ENCODE measurements at regions not wholly inside any gene's neighbourhood (a gene's known extent, or its start where the extent isn't known, plus 50 kb on each side); places are given as distances from the start of the nearest gene placed in this dataset.
"Not testable (repeated sequence)": the region's sequence is repeated elsewhere in the genome, so short reads cannot be mapped to it uniquely, and the experiment has no call there.

- DNase-seq (ENCODE audit: low read depth in 1 of 2, low spot score in 1 of 2) = no peak
- H3K36me3 ChIP-seq = no peaks in the 10 kb centered on the region
- H3K9me3 ChIP-seq (ENCODE audit: low read depth) = no peaks in the 10 kb centered on the region
- no peaks in the 10 kb centered on the region for H3K4me1 ChIP-seq (ENCODE audit: low read depth)
- no peak overlapping the region for H3K4me3 ChIP-seq
- no peak for TF ChIP-seq CTCF (IDR thresholded peaks at IDR 0.05; ENCODE audit: low read depth, low read length)
- no peak overlapping the region for H3K27ac ChIP-seq
- H3K27me3 ChIP-seq = no peaks in the 10 kb centered on the region
These were observed 519.1 kb downstream of the RNF144A start for GRCh38 chr2:7436096-7436906.

DNA sequence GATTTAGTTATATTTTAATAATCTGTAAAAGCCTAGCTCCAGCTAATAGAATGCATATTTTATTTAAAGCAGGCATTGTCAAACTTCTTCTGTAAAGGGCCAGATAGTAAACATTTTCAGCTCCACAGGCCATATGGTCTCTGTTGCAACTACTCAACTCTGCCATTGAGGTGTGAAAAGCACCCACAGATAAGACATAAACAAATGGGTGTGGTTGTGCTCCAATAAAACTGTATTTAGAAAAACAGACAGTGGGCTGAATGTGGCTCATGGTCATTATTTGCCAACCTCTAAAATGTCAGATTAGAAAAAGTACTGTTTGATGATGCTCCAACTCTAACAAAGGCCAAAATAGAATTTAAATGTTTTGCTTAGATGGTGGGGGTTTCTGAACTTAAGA is 519.9 kb downstream of the RNF144A start:
- Histone ChIP-seq H3K36me3 (no peaks in the 10 kb centered on the region), H3K4me3 (no peak overlapping the region), H3K27ac (no peak overlapping the region), H3K27me3 (no peaks in the 10 kb centered on the region), H3K9me3 (ENCODE audit: low read depth) (no peaks in the 10 kb centered on the region), H3K4me1 (ENCODE audit: low read depth) (no peaks in the 10 kb centered on the region)
- DNase-seq (ENCODE audit: low read depth in 1 of 2, low spot score in 1 of 2) = no peak
- TF ChIP-seq CTCF (IDR thresholded peaks at IDR 0.05; ENCODE audit: low read depth, low read length) = no peak

GRCh38 chr2:7437716-7438632 is 520.8 kb downstream of the RNF144A start:
- DNase-seq (ENCODE audit: low read depth in 1 of 2, low spot score in 1 of 2) = no peak
- Histone ChIP-seq H3K27me3 (no peaks in the 10 kb centered on the region), H3K9me3 (ENCODE audit: low read depth) (no peaks in the 10 kb centered on the region), H3K4me3 (no peak overlapping the region), H3K27ac (no peak overlapping the region), H3K4me1 (ENCODE audit: low read depth) (no peaks in the 10 kb centered on the region), H3K36me3 (no peaks in the 10 kb centered on the region)
- TF ChIP-seq CTCF (IDR thresholded peaks at IDR 0.05; ENCODE audit: low read depth, low read length) = no peak

GRCh38 chr2:7438855-7439254 is 521.6 kb downstream of the RNF144A start:
- Histone ChIP-seq H3K27me3 (no peaks in the 10 kb centered on the region), H3K4me1 (ENCODE audit: low read depth) (no peaks in the 10 kb centered on the region), H3K36me3 (no peaks in the 10 kb centered on the region), H3K9me3 (ENCODE audit: low read depth) (no peaks in the 10 kb centered on the region), H3K4me3 (no peak overlapping the region), H3K27ac (no peak overlapping the region)
- no peak for TF ChIP-seq CTCF (IDR thresholded peaks at IDR 0.05; ENCODE audit: low read depth, low read length)
- no peak for DNase-seq (ENCODE audit: low read depth in 1 of 2, low spot score in 1 of 2)

GRCh38 chr2:7440977-7441376 is 523.8 kb downstream of the RNF144A start:
- H3K27me3 ChIP-seq = no peaks in the 10 kb centered on the region
- no peaks in the 10 kb centered on the region for H3K9me3 ChIP-seq (ENCODE audit: low read depth)
- no peaks in the 10 kb centered on the region for H3K36me3 ChIP-seq
- H3K4me3 ChIP-seq = no peak overlapping the region
- no peak for DNase-seq (ENCODE audit: low read depth in 1 of 2, low spot score in 1 of 2)
- TF ChIP-seq CTCF (IDR thresholded peaks at IDR 0.05; ENCODE audit: low read depth, low read length) = no peak
- no peaks in the 10 kb centered on the region for H3K4me1 ChIP-seq (ENCODE audit: low read depth)
- no peak overlapping the region for H3K27ac ChIP-seq

- not testable (repeated sequence) for H3K36me3 ChIP-seq; DNase-seq (ENCODE audit: low read depth in 1 of 2, low spot score in 1 of 2); H3K9me3 ChIP-seq (ENCODE audit: low read depth); H3K4me1 ChIP-seq (ENCODE audit: low read depth); H3K4me3 ChIP-seq; H3K27ac ChIP-seq; H3K27me3 ChIP-seq
These were observed 524.6 kb downstream of the RNF144A start for GRCh38 chr2:7441841-7442240.
